ENCODE measurements at regions not wholly inside any gene's neighbourhood (a gene's known extent, or its start where the extent isn't known, plus 50 kb on each side); places are given as distances from the start of the nearest gene placed in this dataset.

GRCh38 chr18:75478996-75479880, 51.7 kb upstream of the SMIM21 start:
- peak; percentile 68 for TF ChIP-seq CTCF (IDR thresholded peaks at IDR 0.05; ENCODE audit: control insufficient read depth, extremely low read depth, insufficient read depth)
- DNase-seq (ENCODE audit: low read depth) = peak; percentile 45

DNA sequence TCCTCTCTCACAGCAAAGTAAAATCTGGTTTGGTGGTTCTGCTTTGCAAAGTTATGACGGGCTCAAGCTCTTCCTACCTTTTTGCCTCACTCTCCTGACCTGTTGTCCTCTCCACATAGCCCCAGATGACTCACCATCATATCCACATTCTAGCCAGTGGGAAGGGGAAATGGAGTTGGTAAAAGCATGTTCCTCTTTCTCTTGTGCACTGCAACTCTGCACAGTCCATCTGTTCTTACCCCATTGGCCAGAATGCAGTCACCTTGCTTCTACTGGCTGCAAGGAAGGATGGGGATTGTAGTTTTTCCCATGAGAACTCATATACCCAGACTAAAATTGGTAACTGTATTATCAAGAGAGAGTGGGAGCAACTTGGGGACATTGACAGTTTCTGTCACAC, 50.4 kb upstream of the SMIM21 start:
- DNase-seq (ENCODE audit: low read depth) = no peak
- TF ChIP-seq CTCF (IDR thresholded peaks at IDR 0.05; ENCODE audit: control insufficient read depth, extremely low read depth, insufficient read depth) = no peak
- no peak overlapping the region for H3K4me3 ChIP-seq (ENCODE audit: low read depth, low read length)

More at GRCh38 chr18:75478996-75479880, 51.7 kb upstream of the SMIM21 start:
- H3K4me3 ChIP-seq (ENCODE audit: low read depth, low read length) = no peak overlapping the region
